ENCODE measurements at regions not wholly inside any gene's neighbourhood (a gene's known extent, or its start where the extent isn't known, plus 50 kb on each side); places are given as distances from the start of the nearest gene placed in this dataset.

GRCh38 chr10:3271354-3272115 lies 99.0 kb upstream of the PITRM1 start:
- CTCF ChIA-PET: no interaction called here
- dilution Hi-C loops (cut with HindIII; ENCODE audit: low sequenced_read_pairs, unreplicated experiment): no loop called here

More at GRCh38 chr10:3271354-3272115, 99.0 kb upstream of the PITRM1 start:
- H4K8ac ChIP-seq (ENCODE audit: low read depth in 2 of 2, low read length in 2 of 2): no peak overlapping the region
- no peak for DNase-seq
- H3K4me1 ChIP-seq (ENCODE audit: control insufficient read depth, insufficient read depth, low read length): no peaks in the 10 kb centered on the region
- H2BK120ac ChIP-seq (ENCODE audit: low read depth, low read length): no peak overlapping the region
- H3K9me1 ChIP-seq (ENCODE audit: insufficient read depth, low read length): no peaks in the 10 kb centered on the region
- H3K4me2 ChIP-seq (ENCODE audit: low read depth, low read length): no peak overlapping the region
- H3K4ac ChIP-seq (ENCODE audit: low read depth, low read length): no peak overlapping the region
- H3K56ac ChIP-seq (ENCODE audit: extremely low read depth, insufficient read depth, low read length): no peak overlapping the region
- peaks cover 11% of the 10 kb centered on the region for H3K27me3 ChIP-seq (ENCODE audit: control insufficient read depth, insufficient read depth, low read length)
- no peak overlapping the region for H3K18ac ChIP-seq (ENCODE audit: low read depth, low read length)
- H2AK9ac ChIP-seq (replicated peaks; ENCODE audit: low read depth, low read length, poor library complexity): no peak overlapping the region
- H2BK20ac ChIP-seq (ENCODE audit: low read depth, low read length): no peak overlapping the region
- H2BK15ac ChIP-seq (ENCODE audit: low read depth, low read length): no peak overlapping the region
- ATAC-seq (ENCODE audit: low read depth): no peak
- H3K36me3 ChIP-seq (ENCODE audit: control insufficient read depth, insufficient read depth, low read length): no peaks in the 10 kb centered on the region
- WGBS, 2 experiments (ENCODE audit: extremely low coverage in 2 of 2, insufficient read length in 1 of 2): 82% methylated on average over 7 of the region's 14 CpGs; no CpG with 5 or more reads in 1 of the 2 experiments
- H4K91ac ChIP-seq (ENCODE audit: insufficient read depth, low read depth, low read length): no peak overlapping the region
- no peak overlapping the region for H3K4me3 ChIP-seq (ENCODE audit: insufficient read depth, low read depth, low read length)
- H3K9me3 ChIP-seq (ENCODE audit: control insufficient read depth, insufficient read depth, low read length): no peaks in the 10 kb centered on the region
- H3K14ac ChIP-seq (replicated peaks; ENCODE audit: low read depth, low read length): no peak overlapping the region
- H4K20me1 ChIP-seq (ENCODE audit: insufficient read depth, low read length): no peaks in the 10 kb centered on the region
- in situ Hi-C loops (cut with MboI; ENCODE audit: low sequenced_read_pairs) (no loop called here), intact Hi-C loops (cut with micrococcal nuclease) (no loop called here)
- no TSS peak for BruUV-seq (replicated peaks)
- H4K5ac ChIP-seq (ENCODE audit: low read depth, low read length): no peak overlapping the region
- POLR2A ChIA-PET (ENCODE audit: unreplicated experiment): no interaction called here
- H3K9ac ChIP-seq (ENCODE audit: low read depth, low read length): no peak overlapping the region
- no peak overlapping the region for H3K27ac ChIP-seq (ENCODE audit: insufficient read depth, low read length)
- H3K79me1 ChIP-seq (ENCODE audit: low read depth in 1 of 2, low read length in 2 of 2): no peaks in the 10 kb centered on the region
- H2BK5ac ChIP-seq (ENCODE audit: low read depth, low read length, poor library complexity, severe bottlenecking): no peak overlapping the region
- no peak overlapping the region for H3K23ac ChIP-seq (ENCODE audit: low read depth, low read length)
- H2AFZ ChIP-seq (replicated peaks; ENCODE audit: low read length, poor library complexity): no peak overlapping the region
- no peak overlapping the region for H2AK5ac ChIP-seq (ENCODE audit: low read depth, low read length)
- no peak for TF ChIP-seq MAFK (IDR thresholded peaks at IDR 0.05; ENCODE audit: low read depth, low read length)
- TF ChIP-seq, protein P1, sequence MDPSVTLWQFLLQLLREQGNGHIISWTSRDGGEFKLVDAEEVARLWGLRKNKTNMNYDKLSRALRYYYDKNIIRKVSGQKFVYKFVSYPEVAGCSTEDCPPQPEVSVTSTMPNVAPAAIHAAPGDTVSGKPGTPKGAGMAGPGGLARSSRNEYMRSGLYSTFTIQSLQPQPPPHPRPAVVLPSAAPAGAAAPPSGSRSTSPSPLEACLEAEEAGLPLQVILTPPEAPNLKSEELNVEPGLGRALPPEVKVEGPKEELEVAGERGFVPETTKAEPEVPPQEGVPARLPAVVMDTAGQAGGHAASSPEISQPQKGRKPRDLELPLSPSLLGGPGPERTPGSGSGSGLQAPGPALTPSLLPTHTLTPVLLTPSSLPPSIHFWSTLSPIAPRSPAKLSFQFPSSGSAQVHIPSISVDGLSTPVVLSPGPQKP (IDR thresholded peaks at IDR 0.05; ENCODE audit: borderline replicate concordance, low read depth, low read length): no peak
- no peak for TF ChIP-seq MXI1 (IDR thresholded peaks at IDR 0.05; ENCODE audit: borderline replicate concordance, low read depth, low read length)
- no peak for TF ChIP-seq BHLHE40 (IDR thresholded peaks at IDR 0.05; ENCODE audit: low read depth, low read length)
- no peak for TF ChIP-seq RCOR1 (IDR thresholded peaks at IDR 0.05; ENCODE audit: insufficient replicate concordance, low read length)
- TF ChIP-seq CHD1 (IDR thresholded peaks at IDR 0.05; ENCODE audit: low read depth, low read length): no peak
- TF ChIP-seq, protein P2, sequence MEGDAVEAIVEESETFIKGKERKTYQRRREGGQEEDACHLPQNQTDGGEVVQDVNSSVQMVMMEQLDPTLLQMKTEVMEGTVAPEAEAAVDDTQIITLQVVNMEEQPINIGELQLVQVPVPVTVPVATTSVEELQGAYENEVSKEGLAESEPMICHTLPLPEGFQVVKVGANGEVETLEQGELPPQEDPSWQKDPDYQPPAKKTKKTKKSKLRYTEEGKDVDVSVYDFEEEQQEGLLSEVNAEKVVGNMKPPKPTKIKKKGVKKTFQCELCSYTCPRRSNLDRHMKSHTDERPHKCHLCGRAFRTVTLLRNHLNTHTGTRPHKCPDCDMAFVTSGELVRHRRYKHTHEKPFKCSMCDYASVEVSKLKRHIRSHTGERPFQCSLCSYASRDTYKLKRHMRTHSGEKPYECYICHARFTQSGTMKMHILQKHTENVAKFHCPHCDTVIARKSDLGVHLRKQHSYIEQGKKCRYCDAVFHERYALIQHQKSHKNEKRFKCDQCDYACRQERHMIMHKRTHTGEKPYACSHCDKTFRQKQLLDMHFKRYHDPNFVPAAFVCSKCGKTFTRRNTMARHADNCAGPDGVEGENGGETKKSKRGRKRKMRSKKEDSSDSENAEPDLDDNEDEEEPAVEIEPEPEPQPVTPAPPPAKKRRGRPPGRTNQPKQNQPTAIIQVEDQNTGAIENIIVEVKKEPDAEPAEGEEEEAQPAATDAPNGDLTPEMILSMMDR (conservative IDR thresholded peaks at IDR 0.05; ENCODE audit: low read depth, low read length): no peak
- TF ChIP-seq RAD21 (IDR thresholded peaks at IDR 0.05; ENCODE audit: low read length): no peak
- no peak for TF ChIP-seq POLR2A (IDR thresholded peaks at IDR 0.05; ENCODE audit: low read depth, low read length)
- TF ChIP-seq, protein P3, sequence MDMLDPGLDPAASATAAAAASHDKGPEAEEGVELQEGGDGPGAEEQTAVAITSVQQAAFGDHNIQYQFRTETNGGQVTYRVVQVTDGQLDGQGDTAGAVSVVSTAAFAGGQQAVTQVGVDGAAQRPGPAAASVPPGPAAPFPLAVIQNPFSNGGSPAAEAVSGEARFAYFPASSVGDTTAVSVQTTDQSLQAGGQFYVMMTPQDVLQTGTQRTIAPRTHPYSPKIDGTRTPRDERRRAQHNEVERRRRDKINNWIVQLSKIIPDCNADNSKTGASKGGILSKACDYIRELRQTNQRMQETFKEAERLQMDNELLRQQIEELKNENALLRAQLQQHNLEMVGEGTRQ (IDR thresholded peaks at IDR 0.05; ENCODE audit: low read depth, low read length): no peak
- no peak for TF ChIP-seq RFX5 (IDR thresholded peaks at IDR 0.05; ENCODE audit: low read depth, low read length)
- no peak for TF ChIP-seq MAZ (IDR thresholded peaks at IDR 0.05; ENCODE audit: borderline replicate concordance, low read depth, low read length)
- TF ChIP-seq FOS (IDR thresholded peaks at IDR 0.05; ENCODE audit: low read depth, low read length): no peak
- TF ChIP-seq CEBPB (IDR thresholded peaks at IDR 0.05; ENCODE audit: low read depth, low read length): no peak
- no peak for TF ChIP-seq NFE2L2 (IDR thresholded peaks at IDR 0.05; ENCODE audit: low read depth, low read length)
- TF ChIP-seq SMC3 (IDR thresholded peaks at IDR 0.05; ENCODE audit: low read depth, low read length): no peak
